GM18508 (cell line): ENCODE measurements at regions not wholly inside any gene's neighbourhood (a gene's known extent, or its start where the extent isn't known, plus 50 kb on each side); places are given as distances from the start of the nearest gene placed in this dataset.

Experiments
- ATAC-seq: cut with Tn5 transposase; IDR thresholded peaks from one replicate; pipeline ENCODE4 v1.9.1; 2021; ENCODE audit warnings: moderate number of reproducible peaks; ENCODE audit not compliant: insufficient read depth, unreplicated experiment

DNA sequence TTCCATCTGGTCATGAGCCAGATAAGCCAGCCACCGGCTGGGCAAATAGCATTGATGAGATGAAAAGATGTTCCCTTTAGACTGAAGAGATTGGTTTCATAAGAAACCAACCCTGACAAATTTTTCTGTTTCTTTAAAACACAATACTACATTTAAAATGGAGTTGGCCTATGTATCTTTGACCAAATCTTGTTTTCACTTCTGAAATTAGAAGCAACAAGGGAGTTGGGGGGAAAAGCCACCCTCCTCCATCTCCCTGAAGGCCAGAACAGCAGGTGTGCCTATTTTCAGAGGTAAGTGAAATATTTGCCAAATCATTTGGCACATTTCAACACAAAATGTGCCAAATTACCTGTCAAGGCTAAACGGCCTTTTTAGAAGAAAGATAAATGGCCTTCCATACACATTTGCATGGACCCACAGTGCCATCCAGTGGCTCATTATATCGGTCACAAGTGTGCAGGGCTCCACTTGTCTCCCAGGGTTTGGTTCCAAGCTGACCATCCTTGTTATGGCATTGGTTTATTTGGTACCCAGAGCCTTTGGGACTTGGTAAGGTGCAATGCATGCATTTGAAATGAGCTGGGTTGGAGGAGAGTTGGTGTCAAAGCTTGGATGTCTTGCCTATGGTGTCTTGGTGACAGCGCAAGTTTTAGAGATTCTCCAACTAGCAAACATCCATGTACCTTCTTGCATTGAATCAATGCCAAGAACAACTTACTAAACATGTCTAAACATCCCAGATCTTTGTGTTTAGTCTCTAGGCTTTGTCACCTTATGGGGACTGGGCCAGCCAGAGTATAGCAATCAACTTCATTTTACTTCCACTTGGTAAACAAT lies 372.0 kb upstream of the KIF2A start:
- ATAC-seq: peak; percentile 59

- ATAC-seq: no peak
Observed at GRCh38 chr5:61941637-61942036, 364.4 kb upstream of the KIF2A start.

DNA sequence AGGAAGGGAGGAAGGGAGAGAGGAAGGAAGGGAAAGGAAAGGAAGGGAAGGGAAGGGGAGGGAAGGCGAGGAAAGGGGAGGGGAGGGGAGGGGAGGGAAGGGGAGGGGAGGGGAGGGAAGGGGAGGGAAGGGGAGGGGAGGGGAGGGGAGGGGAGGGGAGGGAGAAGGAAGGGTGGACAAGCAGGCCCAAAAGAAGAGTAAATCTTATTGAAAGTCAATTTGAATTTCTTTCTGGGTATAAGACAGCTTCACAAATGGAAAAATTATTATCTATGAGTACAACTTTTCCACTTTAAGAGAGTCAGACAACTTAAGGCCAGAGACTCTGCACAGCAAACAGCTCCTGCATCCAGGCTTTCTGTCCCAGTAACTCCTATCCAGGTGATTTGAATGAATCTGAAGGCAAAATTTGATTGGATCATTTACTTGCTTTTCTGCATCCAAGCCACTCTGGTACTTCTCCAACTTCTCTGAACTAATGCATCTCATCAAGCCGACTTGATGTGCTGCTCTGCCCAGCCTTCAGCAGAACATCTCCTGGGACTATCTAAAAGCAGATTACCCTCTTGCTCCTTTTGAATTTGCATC lies 363.4 kb upstream of the KIF2A start:
- no peak for ATAC-seq

GRCh38 chr5:61943713-61944112 lies 362.3 kb upstream of the KIF2A start:
- ATAC-seq: no peak

DNA sequence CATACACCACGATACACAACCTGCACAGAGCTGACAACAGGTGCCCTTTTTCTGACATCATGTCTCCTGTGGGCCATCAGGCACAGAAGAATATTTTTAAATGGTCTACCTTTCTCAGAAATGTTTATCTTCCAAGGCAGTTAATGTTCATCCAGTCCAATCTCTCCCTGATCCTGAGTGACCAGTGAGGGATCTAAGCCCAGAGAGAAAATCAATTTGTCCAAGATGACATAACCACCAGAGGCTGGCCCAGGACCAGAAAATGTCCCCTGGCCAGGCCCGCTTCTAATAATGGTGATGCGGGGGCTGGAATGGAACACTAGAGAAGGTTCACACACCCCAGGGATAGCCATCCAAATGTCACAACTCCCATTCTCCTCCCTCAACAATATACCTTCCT lies 357.9 kb upstream of the KIF2A start:
- ATAC-seq: no peak

GRCh38 chr5:61949054-61949678 lies 356.8 kb upstream of the KIF2A start:
- ATAC-seq: no peak

DNA sequence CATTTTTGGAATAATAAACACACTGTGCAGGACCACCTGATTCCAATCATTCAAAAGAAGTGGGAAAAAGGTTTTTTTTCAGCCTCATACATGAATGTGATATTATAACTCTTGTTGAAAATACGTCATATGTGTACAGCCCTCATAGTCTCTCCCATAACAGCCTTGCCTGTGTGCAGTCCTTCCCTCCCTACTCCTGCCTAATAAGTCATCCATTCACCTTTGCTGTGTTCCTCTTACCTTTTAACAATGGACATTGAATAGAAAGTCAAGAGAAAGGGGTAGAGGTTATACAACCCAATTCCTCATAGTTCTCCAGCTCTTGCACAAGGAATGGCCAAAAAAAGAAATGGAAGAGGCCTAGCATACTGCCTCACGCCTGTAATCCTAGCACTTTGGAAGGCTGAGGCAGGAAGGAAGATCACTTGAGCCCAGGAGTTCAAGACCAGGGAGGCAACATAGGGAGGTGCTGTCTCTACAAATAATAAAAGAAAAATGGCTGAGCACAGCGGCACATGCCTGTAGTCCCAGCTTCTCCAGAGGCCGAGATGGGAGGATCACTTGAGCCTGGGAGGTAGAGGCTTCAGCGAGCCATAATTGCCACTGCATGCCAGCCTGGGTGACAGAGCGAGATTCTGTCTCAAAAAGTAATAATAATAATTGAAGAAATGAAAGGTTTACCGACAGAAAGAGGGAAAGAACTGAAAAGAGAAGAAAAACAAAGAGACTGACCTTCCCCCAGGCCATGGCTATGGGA lies 356.1 kb upstream of the KIF2A start:
- no peak for ATAC-seq

GRCh38 chr5:61951295-61951694 lies 354.7 kb upstream of the KIF2A start:
- no peak for ATAC-seq

- no peak for ATAC-seq
Observed at GRCh38 chr5:61953913-61954312, 352.1 kb upstream of the KIF2A start.

- ATAC-seq: no peak
Observed at GRCh38 chr5:61964201-61964600, 341.8 kb upstream of the KIF2A start.

DNA sequence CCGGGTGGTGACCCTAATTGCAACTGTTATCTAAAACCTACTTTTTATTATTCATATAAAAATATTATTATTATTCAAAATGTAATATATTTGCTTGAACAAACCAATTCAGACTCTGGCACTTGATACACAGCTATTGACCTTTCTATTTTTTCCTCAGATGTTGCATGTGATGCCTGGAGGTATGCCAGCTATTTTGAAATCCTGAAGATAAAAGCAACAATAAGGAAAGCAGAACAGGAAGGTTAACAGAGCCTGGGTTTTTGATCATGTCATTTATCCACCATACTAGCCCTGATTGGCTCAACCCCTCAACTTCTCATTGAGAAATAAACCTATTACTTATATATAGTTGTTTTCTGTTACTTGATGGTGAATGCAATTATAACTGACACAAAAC lies 340.9 kb upstream of the KIF2A start:
- ATAC-seq: no peak

DNA sequence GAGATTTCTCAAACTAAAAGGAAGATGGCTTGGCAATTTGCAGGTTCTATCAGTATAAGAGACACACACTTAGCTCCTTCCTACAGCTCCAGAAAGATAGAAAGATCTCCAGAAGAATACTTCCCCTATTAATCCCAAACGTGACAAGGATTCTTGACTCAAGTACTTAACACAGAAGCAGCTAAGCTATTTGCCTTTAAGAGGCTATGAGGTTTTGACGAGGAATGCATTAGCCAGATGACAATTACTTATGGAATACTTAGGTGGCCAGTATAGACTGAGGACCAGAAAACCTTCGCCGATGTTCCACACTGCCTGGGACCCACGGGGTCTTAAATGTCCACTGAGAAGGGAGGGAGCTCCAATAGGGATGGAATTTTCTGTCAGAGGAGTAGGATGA lies 340.5 kb upstream of the KIF2A start:
- no peak for ATAC-seq

GRCh38 chr5:61966296-61966955 lies 339.6 kb upstream of the KIF2A start:
- no peak for ATAC-seq

GRCh38 chr5:61966997-61967396 lies 339.0 kb upstream of the KIF2A start:
- ATAC-seq: no peak

- no peak for ATAC-seq
Observed at GRCh38 chr5:61967681-61968080, 338.3 kb upstream of the KIF2A start.

- no peak for ATAC-seq
Observed at GRCh38 chr5:61969347-61969746, 336.7 kb upstream of the KIF2A start.

DNA sequence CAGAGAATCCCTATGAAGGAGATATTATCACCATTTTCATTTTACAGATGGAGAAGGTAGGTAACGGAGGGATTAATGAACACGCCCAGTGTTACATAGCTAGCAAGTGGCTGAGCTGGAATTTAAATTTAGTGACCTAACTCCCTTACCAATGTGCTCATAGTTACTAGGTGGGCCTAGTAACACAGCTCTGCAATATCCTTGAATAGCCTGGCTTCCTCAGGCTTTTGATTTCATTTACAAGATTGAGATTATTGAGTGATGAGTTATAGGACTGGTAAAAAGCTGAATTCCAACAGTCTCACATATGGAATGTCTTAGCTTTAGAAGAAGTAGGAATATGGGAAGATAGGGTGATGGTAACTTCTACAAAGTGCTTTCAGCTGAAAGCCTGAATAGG lies 336.3 kb upstream of the KIF2A start:
- no peak for ATAC-seq

GRCh38 chr5:61970218-61970617 lies 335.8 kb upstream of the KIF2A start:
- no peak for ATAC-seq

- peak; percentile 73 for ATAC-seq
Observed at GRCh38 chr5:61974680-61975079, 331.3 kb upstream of the KIF2A start.

GRCh38 chr5:61981886-61982285 lies 324.1 kb upstream of the KIF2A start:
- no peak for ATAC-seq
